ENCODE measurements at regions not wholly inside any gene's neighbourhood (a gene's known extent, or its start where the extent isn't known, plus 50 kb on each side); places are given as distances from the start of the nearest gene placed in this dataset.

DNA sequence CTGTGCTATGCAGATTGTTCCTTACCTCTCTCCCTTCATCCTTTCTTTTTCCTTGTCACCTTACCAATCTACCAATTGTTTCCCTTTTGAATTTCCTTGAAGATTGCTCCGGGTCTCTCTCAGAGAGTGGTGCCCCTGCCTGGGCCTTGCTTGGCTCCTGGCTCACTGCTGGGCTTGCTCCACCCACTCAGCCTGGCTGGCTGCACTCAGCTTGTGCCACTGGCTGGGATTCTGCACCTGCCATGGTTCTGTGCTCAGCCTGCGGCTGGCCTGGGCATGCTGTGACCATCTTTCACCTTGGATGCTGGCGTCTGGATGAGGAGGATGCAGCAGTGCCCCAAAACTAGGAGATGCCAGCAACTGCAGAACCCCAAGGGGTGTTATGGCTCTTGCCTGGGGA, 463.9 kb upstream of the CXADR start:
- H3K27ac ChIP-seq = no peak overlapping the region
- TF ChIP-seq POLR2A (IDR thresholded peaks at IDR 0.05) (no peak), CTCF (IDR thresholded peaks at IDR 0.05 in 4 of 5, conservative IDR thresholded peaks at IDR 0.05 in 1 of 5) (no peak)
- H3K27me3 ChIP-seq = no peaks in the 10 kb centered on the region
- ATAC-seq = no peak
- in situ Hi-C loops (cut with MboI; ENCODE audit: low sequenced_read_pairs in 4 of 4) = no loop called here
- H3K4me3 ChIP-seq = no peak overlapping the region
- no peaks in the 10 kb centered on the region for H3K36me3 ChIP-seq
- H3K4me1 ChIP-seq = no peaks in the 10 kb centered on the region
- no peaks in the 10 kb centered on the region for H3K9me3 ChIP-seq
- no peak for DNase-seq
- intact Hi-C loops (cut with DNase I; ENCODE audit: low total_unique reads) = loop anchor here (10.0 kb wide), 1 partner anchor 964 kb away; no protein-coding TSS in a partner anchor

- intact Hi-C loops (cut with DNase I; ENCODE audit: low total_unique reads) = no loop called here
- Histone ChIP-seq H3K36me3 (no peaks in the 10 kb centered on the region), H3K9me3 (no peaks in the 10 kb centered on the region), H3K4me3 (no peak overlapping the region), H3K4me1 (no peaks in the 10 kb centered on the region), H3K27me3 (no peaks in the 10 kb centered on the region), H3K27ac (no peak overlapping the region)
- DNase-seq = no peak
- TF ChIP-seq POLR2A (IDR thresholded peaks at IDR 0.05) = no peak
- ATAC-seq = no peak
- in situ Hi-C loops (cut with MboI; ENCODE audit: low sequenced_read_pairs in 4 of 4) = no loop called here
Observed at GRCh38 chr21:17050156-17050555, 462.7 kb upstream of the CXADR start.

GRCh38 chr21:17050646-17051045, 462.2 kb upstream of the CXADR start:
- Histone ChIP-seq H3K27ac (no peak overlapping the region), H3K4me1 (no peaks in the 10 kb centered on the region), H3K36me3 (no peaks in the 10 kb centered on the region), H3K9me3 (no peaks in the 10 kb centered on the region), H3K27me3 (no peaks in the 10 kb centered on the region), H3K4me3 (no peak overlapping the region)
- in situ Hi-C loops (cut with MboI; ENCODE audit: low sequenced_read_pairs in 4 of 4) (no loop called here), intact Hi-C loops (cut with DNase I; ENCODE audit: low total_unique reads) (no loop called here)
- ATAC-seq = no peak
- TF ChIP-seq CTCF (IDR thresholded peaks at IDR 0.05 in 4 of 5, conservative IDR thresholded peaks at IDR 0.05 in 1 of 5) (no peak), POLR2A (IDR thresholded peaks at IDR 0.05) (no peak)
- DNase-seq = no peak

DNA sequence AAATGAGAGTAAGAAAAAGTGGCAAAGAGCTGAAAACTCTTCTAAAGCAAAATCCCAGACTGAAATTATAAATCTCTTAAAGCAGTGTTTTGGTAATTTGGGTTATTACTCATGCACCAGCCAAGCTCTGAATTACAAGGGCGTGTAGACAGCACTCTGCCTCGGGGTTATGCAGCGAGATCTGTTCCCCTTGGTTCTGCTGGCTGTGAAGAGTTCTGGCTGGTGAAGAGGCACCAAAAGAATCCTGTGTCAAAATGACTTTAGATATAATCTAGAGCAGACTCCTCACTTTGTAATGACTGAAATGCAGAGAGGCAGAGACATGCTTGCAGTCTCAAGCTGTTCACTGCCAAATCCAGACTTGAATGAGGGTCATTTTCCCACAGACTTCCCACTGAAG, 461.8 kb upstream of the CXADR start:
- Histone ChIP-seq H3K9me3 (no peaks in the 10 kb centered on the region), H3K4me3 (no peak overlapping the region), H3K27me3 (no peaks in the 10 kb centered on the region), H3K36me3 (no peaks in the 10 kb centered on the region), H3K4me1 (no peaks in the 10 kb centered on the region), H3K27ac (no peak overlapping the region)
- intact Hi-C loops (cut with DNase I; ENCODE audit: low total_unique reads) (no loop called here), in situ Hi-C loops (cut with MboI; ENCODE audit: low sequenced_read_pairs in 4 of 4) (no loop called here)
- no peak for TF ChIP-seq CTCF (IDR thresholded peaks at IDR 0.05 in 4 of 5, conservative IDR thresholded peaks at IDR 0.05 in 1 of 5)
- no peak for TF ChIP-seq POLR2A (IDR thresholded peaks at IDR 0.05)
- no peak for ATAC-seq
- no peak for DNase-seq

GRCh38 chr21:17053321-17053720, 459.5 kb upstream of the CXADR start:
- Histone ChIP-seq H3K36me3 (no peaks in the 10 kb centered on the region), H3K27ac (no peak overlapping the region), H3K9me3 (no peaks in the 10 kb centered on the region), H3K4me3 (no peak overlapping the region), H3K4me1 (no peaks in the 10 kb centered on the region), H3K27me3 (no peaks in the 10 kb centered on the region)
- ATAC-seq (no peak), DNase-seq (no peak)
- TF ChIP-seq CTCF (IDR thresholded peaks at IDR 0.05 in 4 of 5, conservative IDR thresholded peaks at IDR 0.05 in 1 of 5) (no peak), POLR2A (IDR thresholded peaks at IDR 0.05) (no peak)
- in situ Hi-C loops (cut with MboI; ENCODE audit: low sequenced_read_pairs in 4 of 4) = no loop called here
- intact Hi-C loops (cut with DNase I; ENCODE audit: low total_unique reads) = no loop called here

All from gastrocnemius medialis (tissue), 4 donors.